Loucy (cell line): ENCODE measurements at regions not wholly inside any gene's neighbourhood (a gene's known extent, or its start where the extent isn't known, plus 50 kb on each side); places are given as distances from the start of the nearest gene placed in this dataset.

ENCODE experiments used
- EZH2phosphoT487 ChIP-seq: fragments of 200-600 bp; IDR thresholded peaks from 2 replicates; pipeline ENCODE4 v1.6.1; 2018; ENCODE audit warnings: antibody characterized with exemption, mild to moderate bottlenecking, moderate library complexity, borderline replicate concordance
- TF ChIP-seq, protein P1 (sequence below): fragments of 200-600 bp; sonication (generic); conservative IDR thresholded peaks from 2 replicates; pipeline ENCODE4 v1.5.1; 2014; ENCODE audit warnings: mild to moderate bottlenecking, antibody characterized with exemption, low read length

DNA sequence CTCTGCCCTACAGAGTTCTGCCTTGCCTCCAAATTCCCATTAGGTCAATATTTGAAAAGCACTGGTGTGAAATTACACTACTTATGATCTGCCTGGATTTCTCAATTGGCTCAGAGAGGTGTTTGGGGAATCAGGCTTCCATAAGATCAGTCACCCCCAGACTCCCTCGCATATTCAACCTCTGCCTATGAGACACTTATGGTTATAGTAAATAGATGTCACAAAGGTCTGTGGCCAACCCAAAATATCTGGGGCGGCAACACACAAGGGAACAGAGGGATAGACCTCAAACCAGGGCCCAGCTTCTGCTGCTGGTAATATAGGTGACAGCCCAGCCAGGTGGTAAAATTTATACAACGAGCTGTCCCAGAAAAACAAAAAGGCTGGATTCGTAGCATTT lies 376.7 kb upstream of the ZMIZ1 start:
- TF ChIP-seq, protein P1, sequence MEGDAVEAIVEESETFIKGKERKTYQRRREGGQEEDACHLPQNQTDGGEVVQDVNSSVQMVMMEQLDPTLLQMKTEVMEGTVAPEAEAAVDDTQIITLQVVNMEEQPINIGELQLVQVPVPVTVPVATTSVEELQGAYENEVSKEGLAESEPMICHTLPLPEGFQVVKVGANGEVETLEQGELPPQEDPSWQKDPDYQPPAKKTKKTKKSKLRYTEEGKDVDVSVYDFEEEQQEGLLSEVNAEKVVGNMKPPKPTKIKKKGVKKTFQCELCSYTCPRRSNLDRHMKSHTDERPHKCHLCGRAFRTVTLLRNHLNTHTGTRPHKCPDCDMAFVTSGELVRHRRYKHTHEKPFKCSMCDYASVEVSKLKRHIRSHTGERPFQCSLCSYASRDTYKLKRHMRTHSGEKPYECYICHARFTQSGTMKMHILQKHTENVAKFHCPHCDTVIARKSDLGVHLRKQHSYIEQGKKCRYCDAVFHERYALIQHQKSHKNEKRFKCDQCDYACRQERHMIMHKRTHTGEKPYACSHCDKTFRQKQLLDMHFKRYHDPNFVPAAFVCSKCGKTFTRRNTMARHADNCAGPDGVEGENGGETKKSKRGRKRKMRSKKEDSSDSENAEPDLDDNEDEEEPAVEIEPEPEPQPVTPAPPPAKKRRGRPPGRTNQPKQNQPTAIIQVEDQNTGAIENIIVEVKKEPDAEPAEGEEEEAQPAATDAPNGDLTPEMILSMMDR, result no peak
- TF ChIP-seq EZH2phosphoT487, result no peak
